ENCODE measurements at regions not wholly inside any gene's neighbourhood (a gene's known extent, or its start where the extent isn't known, plus 50 kb on each side); places are given as distances from the start of the nearest gene placed in this dataset.
"Not testable (repeated sequence)": the region's sequence is repeated elsewhere in the genome, so short reads cannot be mapped to it uniquely, and the experiment has no call there.

GRCh38 chr20:48217190-48217589, 431.9 kb upstream of the SULF2 start:
- DNase-seq (ENCODE audit: low read depth in 2 of 3, low spot score in 2 of 3): no peak

DNA sequence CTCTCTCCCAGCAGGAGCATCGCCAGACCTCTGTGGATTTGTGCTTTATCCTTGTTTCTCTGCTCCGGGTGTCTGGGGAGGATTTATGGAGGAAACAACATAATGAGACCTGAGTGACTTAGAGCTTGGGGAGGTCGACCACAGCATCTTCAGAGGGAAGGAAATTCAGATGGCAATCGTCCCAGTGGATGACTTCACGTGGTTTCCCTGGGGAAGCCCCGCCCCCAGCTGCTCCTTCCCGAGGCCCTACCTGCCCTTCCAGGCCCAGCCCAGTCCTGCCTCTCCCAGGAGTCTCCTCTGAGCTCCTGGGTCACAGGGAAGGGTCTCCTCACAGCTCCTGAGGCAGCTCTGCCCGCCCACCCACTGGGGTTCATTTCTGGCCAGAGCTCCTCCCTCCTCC, 430.3 kb upstream of the SULF2 start:
- DNase-seq (ENCODE audit: low read depth in 2 of 3, low spot score in 2 of 3): no peak

GRCh38 chr20:48214601-48215000, 429.3 kb upstream of the SULF2 start:
- DNase-seq (ENCODE audit: low read depth in 2 of 3, low spot score in 2 of 3): no peak

DNA sequence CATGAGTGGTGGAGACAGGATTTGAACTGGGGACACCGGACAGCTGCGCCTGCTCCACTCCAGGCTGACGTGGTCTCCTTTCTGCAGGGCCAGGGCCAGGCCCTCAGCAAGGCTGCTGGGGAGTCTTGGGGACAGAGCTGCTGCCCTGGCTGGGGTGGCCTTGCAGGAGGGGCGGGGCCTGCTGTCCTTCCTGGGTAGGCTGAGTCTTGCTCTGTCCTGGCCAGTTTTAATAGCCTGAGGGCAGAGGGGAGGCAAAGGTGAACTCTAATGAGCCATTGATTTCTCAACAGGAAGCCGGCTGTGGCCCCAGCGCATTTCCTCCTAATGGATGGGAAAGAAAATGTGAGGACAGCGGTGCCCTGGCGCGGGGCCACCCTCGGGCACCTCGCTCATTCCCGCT, 428.4 kb upstream of the SULF2 start:
- not testable (repeated sequence) for DNase-seq (ENCODE audit: low read depth in 2 of 3, low spot score in 2 of 3)

- DNase-seq (ENCODE audit: low read depth in 2 of 3, low spot score in 2 of 3): no peak
Measured at GRCh38 chr20:48212806-48213509, 427.7 kb upstream of the SULF2 start.

DNA sequence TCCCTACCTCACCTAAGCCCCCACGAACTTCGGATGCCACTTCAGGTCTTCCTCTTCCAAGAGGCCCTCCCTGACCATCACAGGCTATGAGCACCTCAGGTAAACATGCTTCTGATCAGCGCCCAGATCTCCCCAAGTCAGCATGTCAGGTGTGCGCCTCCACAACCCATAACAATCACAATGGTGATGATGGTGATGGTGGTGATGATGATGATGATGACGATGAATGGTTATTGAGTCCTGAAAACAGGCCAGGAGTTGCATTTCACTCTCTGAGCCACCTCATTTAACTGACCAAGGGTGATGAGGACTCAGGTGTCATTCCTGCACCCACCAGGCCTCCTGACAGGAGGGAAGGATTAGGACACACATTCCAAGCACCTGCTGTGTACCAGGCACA, 426.6 kb upstream of the SULF2 start:
- DNase-seq (ENCODE audit: low read depth in 2 of 3, low spot score in 2 of 3): no peak

DNA sequence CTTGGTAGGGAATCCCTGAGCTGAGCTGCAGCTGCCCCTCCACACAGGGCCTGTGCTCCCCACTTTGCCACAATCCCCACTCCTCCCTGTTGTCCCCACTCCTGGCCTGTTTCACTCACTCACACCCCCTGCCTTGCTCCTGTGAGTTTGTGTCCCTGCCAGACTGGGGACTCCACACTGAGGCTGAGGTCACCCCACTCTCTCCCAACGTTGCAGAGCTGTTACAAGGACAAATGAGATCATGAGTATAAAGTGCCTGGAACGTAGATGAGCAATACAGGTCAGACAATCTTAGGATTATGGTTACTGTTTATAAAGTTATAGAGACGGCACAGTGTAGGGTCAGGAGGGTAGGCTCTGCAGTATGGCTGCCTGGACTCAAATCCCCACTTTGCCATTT, 426.0 kb upstream of the SULF2 start:
- no peak for DNase-seq (ENCODE audit: low read depth in 2 of 3, low spot score in 2 of 3)

DNA sequence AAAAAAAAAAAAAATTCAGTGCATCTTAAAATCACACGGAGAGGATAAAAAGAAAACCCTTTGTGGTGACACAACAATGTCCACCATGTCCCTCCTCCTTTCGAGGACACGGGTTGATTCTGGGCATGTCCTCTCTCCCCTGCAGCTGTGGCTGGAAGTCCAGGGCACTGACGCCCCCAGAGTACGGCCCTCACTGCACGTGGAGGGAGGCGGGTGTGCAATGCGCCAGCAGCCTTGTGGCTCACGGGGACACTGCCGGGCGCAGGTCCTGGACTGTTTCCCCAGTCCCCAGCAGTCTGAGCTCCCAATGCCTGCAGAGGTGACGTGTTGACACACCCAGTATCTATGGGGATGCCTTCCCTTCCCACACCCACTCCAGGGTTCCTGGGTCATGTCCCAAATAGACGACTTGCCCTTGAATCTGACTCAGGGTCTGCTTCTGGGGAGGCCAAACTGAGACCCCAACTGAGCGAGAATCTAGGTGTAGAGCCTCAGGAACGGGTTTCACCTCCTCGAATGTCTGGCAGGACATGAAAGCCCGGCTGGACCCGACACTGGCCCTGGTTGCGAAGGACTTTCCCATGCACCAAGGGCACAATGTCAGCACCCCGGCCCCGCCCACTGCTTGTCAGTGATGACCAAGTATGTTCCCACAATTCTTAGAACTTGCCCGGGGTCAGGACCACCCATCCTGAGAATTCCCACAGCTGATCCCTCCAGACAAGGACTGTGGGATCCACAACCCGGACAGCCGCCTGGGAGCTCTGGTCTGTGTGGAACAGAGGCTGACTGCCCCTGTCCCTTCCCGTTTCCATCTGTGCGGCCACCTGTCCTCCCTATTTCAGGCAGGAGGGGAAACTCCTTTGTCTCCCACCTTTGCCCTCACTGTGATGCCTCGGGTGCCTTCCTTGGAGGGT, 425.1 kb upstream of the SULF2 start:
- no peak for DNase-seq (ENCODE audit: low read depth in 2 of 3, low spot score in 2 of 3)

- no peak for DNase-seq (ENCODE audit: low read depth in 2 of 3, low spot score in 2 of 3)
Measured at GRCh38 chr20:48209102-48209501, 423.8 kb upstream of the SULF2 start.

DNA sequence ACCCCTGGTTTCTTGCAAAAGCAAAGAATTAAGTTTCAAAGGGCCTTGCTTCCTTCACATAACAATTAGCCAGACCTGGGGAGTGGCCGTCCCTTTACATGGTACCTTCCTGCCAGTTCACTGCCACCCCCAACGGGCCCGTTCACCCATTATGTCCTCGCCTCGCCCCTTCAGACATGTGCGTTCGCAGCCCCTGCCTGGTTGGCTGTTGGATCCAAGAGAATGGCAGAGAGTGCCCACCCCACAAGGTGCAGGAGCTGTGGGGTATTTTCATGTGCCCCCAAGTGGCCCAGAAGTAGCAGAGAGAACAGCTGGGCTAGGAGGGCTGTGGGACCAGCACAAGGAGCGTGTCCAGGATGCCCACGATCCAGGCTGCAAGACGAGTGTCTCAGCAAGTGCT, 422.9 kb upstream of the SULF2 start:
- no peak for DNase-seq (ENCODE audit: low read depth in 2 of 3, low spot score in 2 of 3)

DNA sequence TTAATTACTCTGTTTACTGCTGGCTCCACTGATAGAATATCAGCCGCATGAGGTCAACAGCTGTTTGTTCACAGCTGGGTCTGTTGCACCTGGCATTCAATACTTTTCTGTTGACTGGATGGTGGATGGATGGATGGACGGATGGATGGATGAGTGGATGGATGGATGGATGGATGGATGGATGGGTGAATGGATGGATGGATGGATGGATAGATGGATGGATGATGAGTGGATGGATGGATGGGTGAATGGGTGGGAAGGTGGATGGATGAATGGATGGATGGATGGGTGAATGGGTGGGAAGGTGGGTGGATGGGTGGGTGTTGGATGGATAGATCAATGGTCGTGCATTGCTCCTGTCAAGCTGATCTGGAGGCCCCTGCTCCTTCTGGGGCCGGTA, 422.2 kb upstream of the SULF2 start:
- DNase-seq (ENCODE audit: low read depth in 2 of 3, low spot score in 2 of 3): no peak

DNA sequence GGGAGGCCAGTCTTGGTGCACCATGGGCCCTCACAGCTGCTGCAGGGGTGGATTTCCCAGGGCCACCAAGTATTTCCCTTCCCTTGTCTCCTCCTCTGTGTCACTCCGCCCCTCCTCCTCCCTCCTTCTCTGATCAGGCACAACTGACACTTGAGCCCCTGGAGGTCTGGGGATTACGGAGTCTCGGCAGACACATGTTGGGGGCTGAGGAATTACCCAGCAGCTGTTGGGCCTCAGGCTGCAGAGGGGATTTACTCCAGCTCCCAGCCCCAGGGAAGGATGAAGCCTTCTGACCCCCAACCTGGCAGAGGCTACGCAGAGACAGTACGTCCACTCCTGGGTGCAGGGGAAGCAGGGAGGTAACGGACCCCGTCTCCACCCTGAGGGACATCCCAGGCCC, 420.5 kb upstream of the SULF2 start:
- no peak for DNase-seq (ENCODE audit: low read depth in 2 of 3, low spot score in 2 of 3)

DNA sequence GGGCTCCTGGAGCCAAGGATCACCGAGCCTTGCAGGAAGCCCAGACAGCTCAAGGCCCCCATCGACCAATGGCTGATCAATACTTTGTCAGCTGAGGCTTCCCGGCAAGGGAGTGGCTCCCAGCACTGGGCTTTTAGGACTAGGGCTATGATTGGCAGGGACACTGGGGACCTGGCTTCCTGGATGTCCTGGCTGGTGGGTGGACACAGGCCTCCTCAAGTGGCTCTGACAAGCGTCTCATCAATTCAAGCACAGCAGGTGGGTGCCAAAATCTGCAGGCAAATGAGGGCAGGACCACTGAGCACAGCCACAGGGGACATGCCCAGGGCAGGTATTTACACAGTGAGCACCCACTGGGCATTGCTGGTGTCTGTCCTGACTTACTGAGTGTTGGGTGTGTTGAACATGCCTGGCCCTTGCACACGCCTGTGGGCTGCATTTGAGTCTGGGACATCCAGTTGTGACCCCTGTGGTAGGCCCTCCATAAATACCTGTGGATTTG, 420.1 kb upstream of the SULF2 start:
- no peak for DNase-seq (ENCODE audit: low read depth in 2 of 3, low spot score in 2 of 3)

GRCh38 chr20:48204499-48204898, 419.2 kb upstream of the SULF2 start:
- DNase-seq (ENCODE audit: low read depth in 2 of 3, low spot score in 2 of 3): no peak

- DNase-seq (ENCODE audit: low read depth in 2 of 3, low spot score in 2 of 3): no peak
Measured at GRCh38 chr20:48203252-48203651, 418.0 kb upstream of the SULF2 start.

- DNase-seq (ENCODE audit: low read depth in 2 of 3, low spot score in 2 of 3): no peak
Measured at GRCh38 chr20:48202334-48203113, 417.2 kb upstream of the SULF2 start.

- DNase-seq (ENCODE audit: low read depth in 2 of 3, low spot score in 2 of 3): no peak
Measured at GRCh38 chr20:48201885-48202284, 416.6 kb upstream of the SULF2 start.

GRCh38 chr20:48201188-48201587, 415.9 kb upstream of the SULF2 start:
- no peak for DNase-seq (ENCODE audit: low read depth in 2 of 3, low spot score in 2 of 3)

DNA sequence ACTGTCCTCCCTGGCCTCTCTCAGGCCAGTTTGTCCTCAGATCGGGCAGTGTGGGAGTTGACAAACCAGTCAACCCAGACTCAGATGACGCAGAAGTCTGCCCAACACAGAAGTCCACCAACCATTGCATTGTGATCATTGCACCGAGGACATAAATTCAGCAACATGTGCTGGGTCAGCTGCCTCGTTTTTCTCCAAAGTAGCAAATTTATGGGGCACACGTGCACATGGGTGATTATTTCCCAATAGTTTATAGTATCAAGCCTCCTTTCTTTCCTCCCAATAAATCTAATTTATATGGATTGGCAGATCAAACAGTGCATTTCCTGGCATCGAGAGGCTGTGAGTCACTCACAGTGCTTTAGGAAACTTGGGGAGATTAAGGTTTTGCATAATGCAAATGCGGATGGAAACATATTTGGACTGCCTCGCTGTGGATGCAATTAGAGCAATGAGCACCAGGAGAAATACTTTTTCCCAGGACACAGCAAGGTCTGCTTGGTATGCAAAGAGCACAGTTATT, 413.7 kb upstream of the SULF2 start:
- DNase-seq (ENCODE audit: low read depth in 2 of 3, low spot score in 2 of 3): no peak

DNA sequence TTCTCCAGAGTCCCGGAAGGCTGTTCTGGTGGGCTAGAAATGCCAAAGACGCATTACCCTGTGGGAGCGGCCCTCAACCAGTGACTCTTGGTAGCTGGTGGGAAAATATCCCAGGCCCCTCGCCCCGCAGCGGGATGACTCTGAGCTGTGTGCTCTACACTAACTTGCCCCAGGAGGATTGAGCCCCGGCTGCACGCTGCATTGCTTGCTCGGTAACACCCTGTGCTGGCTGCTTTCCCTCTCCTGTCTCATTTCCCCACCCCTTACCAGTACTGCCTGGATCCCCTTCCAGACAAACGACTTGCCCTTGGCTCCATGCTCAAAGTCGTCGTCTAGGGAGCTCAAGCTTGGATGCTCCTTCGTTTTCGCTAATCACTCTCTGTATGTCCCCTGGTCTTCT, 411.8 kb upstream of the SULF2 start:
- DNase-seq (ENCODE audit: low read depth in 2 of 3, low spot score in 2 of 3): no peak

DNA sequence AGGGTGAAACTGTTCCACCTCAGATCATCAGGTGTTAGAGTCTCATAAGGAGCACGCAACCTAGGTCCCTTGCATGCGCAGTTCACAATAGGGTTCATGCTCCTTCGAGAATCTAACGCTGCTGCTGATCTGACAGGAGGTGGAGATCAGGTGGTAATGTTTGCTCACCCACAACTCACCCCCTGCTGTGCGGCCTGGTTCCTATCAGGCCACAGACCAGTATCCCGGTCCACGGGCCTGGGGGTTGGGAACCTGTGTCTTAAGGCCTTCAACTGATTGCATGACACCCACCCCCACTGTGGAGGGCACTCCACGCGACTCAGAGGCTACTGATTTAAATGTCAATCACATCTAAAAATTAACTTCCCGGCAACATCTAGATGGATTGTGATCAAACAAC, 411.2 kb upstream of the SULF2 start:
- DNase-seq (ENCODE audit: low read depth in 2 of 3, low spot score in 2 of 3): no peak

Measured in hematopoietic multipotent progenitor cell (in vitro differentiated cells).